ENCODE measurements at regions not wholly inside any gene's neighbourhood (a gene's known extent, or its start where the extent isn't known, plus 50 kb on each side); places are given as distances from the start of the nearest gene placed in this dataset.

DNA sequence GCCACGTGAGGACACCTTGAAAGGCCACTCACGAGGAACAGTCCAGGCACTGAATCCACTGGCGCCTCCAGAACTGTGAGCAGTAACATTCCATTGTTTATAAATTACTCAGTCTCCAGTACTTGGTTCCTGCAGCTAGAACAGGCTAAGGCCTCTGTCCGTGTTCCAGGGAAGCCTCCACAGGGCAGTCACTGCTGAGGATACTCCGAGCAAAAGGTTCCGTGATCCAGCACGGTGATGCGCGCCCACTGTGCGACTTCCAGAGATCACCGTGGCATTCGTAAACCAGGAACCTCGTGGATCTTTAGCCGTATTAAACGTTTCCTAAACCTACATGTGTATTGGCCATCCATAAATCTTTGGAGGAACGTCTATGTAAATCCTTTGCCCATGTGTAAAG lies 51.5 kb upstream of the SALL3 start:
- no peak for DNase-seq (ENCODE audit: low spot score)

GRCh38 chr18:78929516-78929915 lies 50.1 kb upstream of the SALL3 start:
- no peak for DNase-seq (ENCODE audit: low spot score)
